ENCODE measurements at regions not wholly inside any gene's neighbourhood (a gene's known extent, or its start where the extent isn't known, plus 50 kb on each side); places are given as distances from the start of the nearest gene placed in this dataset.

DNA sequence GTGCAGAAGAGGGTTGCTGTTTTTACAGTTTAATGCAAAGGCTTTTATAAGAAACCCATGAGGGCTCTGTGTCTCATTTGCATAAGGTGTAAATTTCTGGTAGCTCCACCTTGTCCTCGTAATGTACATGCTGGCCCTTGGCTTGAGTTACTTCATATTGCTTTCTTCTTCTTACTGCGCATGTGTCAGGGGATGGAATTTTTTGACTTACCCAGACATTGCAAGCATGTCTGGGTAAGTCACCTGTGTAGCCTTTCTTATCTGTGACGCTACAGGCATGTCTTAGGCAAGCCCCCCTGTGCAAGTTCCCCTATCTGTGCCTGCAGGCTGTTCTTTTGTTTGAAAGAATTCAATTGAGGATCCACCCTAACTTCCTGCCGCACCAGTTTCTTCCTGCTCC lies 274.2 kb downstream of the ETNK1 start:
- no peak for TF ChIP-seq EZH2 (IDR thresholded peaks at IDR 0.05; ENCODE audit: borderline replicate concordance, insufficient read depth, low read depth, low read length, poor library complexity, severe bottlenecking)
- TF ChIP-seq, protein P1, sequence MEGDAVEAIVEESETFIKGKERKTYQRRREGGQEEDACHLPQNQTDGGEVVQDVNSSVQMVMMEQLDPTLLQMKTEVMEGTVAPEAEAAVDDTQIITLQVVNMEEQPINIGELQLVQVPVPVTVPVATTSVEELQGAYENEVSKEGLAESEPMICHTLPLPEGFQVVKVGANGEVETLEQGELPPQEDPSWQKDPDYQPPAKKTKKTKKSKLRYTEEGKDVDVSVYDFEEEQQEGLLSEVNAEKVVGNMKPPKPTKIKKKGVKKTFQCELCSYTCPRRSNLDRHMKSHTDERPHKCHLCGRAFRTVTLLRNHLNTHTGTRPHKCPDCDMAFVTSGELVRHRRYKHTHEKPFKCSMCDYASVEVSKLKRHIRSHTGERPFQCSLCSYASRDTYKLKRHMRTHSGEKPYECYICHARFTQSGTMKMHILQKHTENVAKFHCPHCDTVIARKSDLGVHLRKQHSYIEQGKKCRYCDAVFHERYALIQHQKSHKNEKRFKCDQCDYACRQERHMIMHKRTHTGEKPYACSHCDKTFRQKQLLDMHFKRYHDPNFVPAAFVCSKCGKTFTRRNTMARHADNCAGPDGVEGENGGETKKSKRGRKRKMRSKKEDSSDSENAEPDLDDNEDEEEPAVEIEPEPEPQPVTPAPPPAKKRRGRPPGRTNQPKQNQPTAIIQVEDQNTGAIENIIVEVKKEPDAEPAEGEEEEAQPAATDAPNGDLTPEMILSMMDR (IDR thresholded peaks at IDR 0.05), result no peak
- H3K4me1 Mint-ChIP-seq, result no peaks in the 10 kb centered on the region
- intact Hi-C loops (cut with micrococcal nuclease), result no loop called here
- H3K4me3 Mint-ChIP-seq, result no peak overlapping the region
- peaks cover 7% of the 10 kb centered on the region for H3K27me3 Mint-ChIP-seq
- Histone ChIP-seq H3K4me1 (ENCODE audit: control insufficient read depth in 2 of 2, insufficient read depth in 2 of 2, low read length in 2 of 2) (no peaks in the 10 kb centered on the region), H4K20me1 (ENCODE audit: control insufficient read depth, insufficient read depth, low read length, poor library complexity, severe bottlenecking) (no peaks in the 10 kb centered on the region), H3K36me3 (replicated peaks in 1 of 2; ENCODE audit: control extremely low read depth in 1 of 2, control insufficient read depth in 1 of 2, extremely low read depth in 1 of 2, insufficient read depth in 2 of 2, low read length in 1 of 2) (no peaks in the 10 kb centered on the region), H3K79me2 (ENCODE audit: control insufficient read depth, insufficient read depth, low read length) (no peaks in the 10 kb centered on the region), H3K27me3 (replicated peaks in 1 of 4; ENCODE audit: control extremely low read depth in 1 of 4, control insufficient read depth in 3 of 4, insufficient read depth in 4 of 4, low read length in 3 of 4) (no peaks in the 10 kb centered on the region), H3K4me3 (ENCODE audit: control extremely low read depth in 1 of 5, extremely low read depth in 1 of 5, insufficient read depth in 1 of 5, low read depth in 2 of 5, low read length in 4 of 5) (no peak overlapping the region), H3K9ac (ENCODE audit: low read length) (no peak overlapping the region), H3K27ac (ENCODE audit: low read length in 2 of 2) (no peak overlapping the region), H2AFZ (ENCODE audit: insufficient read depth, low read depth, low read length, poor library complexity, severe bottlenecking) (no peak overlapping the region), H3K9me3 (ENCODE audit: control extremely low read depth in 1 of 3, control insufficient read depth in 2 of 3, insufficient read depth in 1 of 3, low read length in 2 of 3) (no peaks in the 10 kb centered on the region), H3K4me2 (replicated peaks; ENCODE audit: low read depth, low read length, poor library complexity, severe bottlenecking) (no peak overlapping the region)
- 83% methylated on average over 1 of the region's 4 CpGs for WGBS (ENCODE audit: insufficient coverage)
- ChIA-PET CTCF (no interaction called here), POLR2A (no interaction called here)
- peaks cover 3% of the 10 kb centered on the region for H3K9me3 Mint-ChIP-seq (ENCODE audit: insufficient read depth)
- ATAC-seq (ENCODE audit: low read depth), result no peak
- no peak for DNase-seq
- H3K27ac Mint-ChIP-seq, result no peak overlapping the region

DNA sequence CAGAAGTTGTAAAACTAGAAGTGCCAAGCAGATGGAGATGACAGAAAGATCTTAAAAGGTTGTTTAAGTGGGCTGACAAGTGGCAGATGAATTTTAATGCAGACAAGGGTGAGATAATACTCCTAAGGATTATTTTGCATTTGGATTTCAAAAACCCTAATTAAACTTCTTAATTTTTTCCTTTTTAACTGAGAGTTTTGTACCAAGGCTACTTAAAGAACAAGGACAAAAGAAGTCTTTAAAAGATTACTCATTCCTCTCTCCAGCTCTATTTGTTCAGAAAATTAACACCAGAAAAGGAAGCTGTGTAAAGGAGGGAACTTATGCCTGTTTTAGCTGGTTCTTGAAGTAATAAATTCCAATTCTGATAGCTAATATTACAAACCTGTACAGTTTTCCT lies 275.4 kb downstream of the ETNK1 start:
- no peaks in the 10 kb centered on the region for H3K27me3 ChIP-seq (replicated peaks in 1 of 4; ENCODE audit: control extremely low read depth in 1 of 4, control insufficient read depth in 3 of 4, insufficient read depth in 4 of 4, low read length in 3 of 4)
- H3K4me3 ChIP-seq (ENCODE audit: control extremely low read depth in 1 of 5, extremely low read depth in 1 of 5, insufficient read depth in 1 of 5, low read depth in 2 of 5, low read length in 4 of 5), result no peak overlapping the region
- H3K9me3 ChIP-seq (ENCODE audit: control extremely low read depth in 1 of 3, control insufficient read depth in 2 of 3, insufficient read depth in 1 of 3, low read length in 2 of 3), result no peaks in the 10 kb centered on the region
- ATAC-seq (ENCODE audit: low read depth) (no peak), DNase-seq (no peak)
- no peaks in the 10 kb centered on the region for H3K36me3 ChIP-seq (replicated peaks in 1 of 2; ENCODE audit: control extremely low read depth in 1 of 2, control insufficient read depth in 1 of 2, extremely low read depth in 1 of 2, insufficient read depth in 2 of 2, low read length in 1 of 2)
- peaks cover 3% of the 10 kb centered on the region for H3K9me3 Mint-ChIP-seq (ENCODE audit: insufficient read depth)
- H2AFZ ChIP-seq (ENCODE audit: insufficient read depth, low read depth, low read length, poor library complexity, severe bottlenecking), result no peak overlapping the region
- H3K9ac ChIP-seq (ENCODE audit: low read length), result no peak overlapping the region
- POLR2A ChIA-PET, result no interaction called here
- no peak overlapping the region for H3K4me2 ChIP-seq (replicated peaks; ENCODE audit: low read depth, low read length, poor library complexity, severe bottlenecking)
- TF ChIP-seq, protein P1 (IDR thresholded peaks at IDR 0.05), result no peak
- no peak for TF ChIP-seq EZH2 (IDR thresholded peaks at IDR 0.05; ENCODE audit: borderline replicate concordance, insufficient read depth, low read depth, low read length, poor library complexity, severe bottlenecking)
- intact Hi-C loops (cut with micrococcal nuclease), result no loop called here
- no peaks in the 10 kb centered on the region for H3K4me1 Mint-ChIP-seq
- no peaks in the 10 kb centered on the region for H3K79me2 ChIP-seq (ENCODE audit: control insufficient read depth, insufficient read depth, low read length)
- no peak overlapping the region for H3K4me3 Mint-ChIP-seq
- no peaks in the 10 kb centered on the region for H3K4me1 ChIP-seq (ENCODE audit: control insufficient read depth in 2 of 2, insufficient read depth in 2 of 2, low read length in 2 of 2)
- no peaks in the 10 kb centered on the region for H4K20me1 ChIP-seq (ENCODE audit: control insufficient read depth, insufficient read depth, low read length, poor library complexity, severe bottlenecking)
- H3K27ac Mint-ChIP-seq, result no peak overlapping the region
- peaks cover 7% of the 10 kb centered on the region for H3K27me3 Mint-ChIP-seq
- CTCF ChIA-PET, result no interaction called here
- no peak overlapping the region for H3K27ac ChIP-seq (ENCODE audit: low read length in 2 of 2)

Data from B cell (primary cell).